Amniotic epithelial cell (primary cell): ENCODE measurements at regions not wholly inside any gene's neighbourhood (a gene's known extent, or its start where the extent isn't known, plus 50 kb on each side); places are given as distances from the start of the nearest gene placed in this dataset.

Experiments used
- DNase-seq: peaks from one replicate; pipeline ENCODE4 v3.0.0-alpha.2; 2010; ENCODE audit warnings: low read depth

- DNase-seq: no peak
Measured at GRCh38 chr20:59435518-59435917, 135.1 kb downstream of the EDN3 start.

GRCh38 chr20:59437601-59438031 lies 137.2 kb downstream of the EDN3 start:
- DNase-seq: no peak

GRCh38 chr20:59438201-59438600 lies 137.8 kb downstream of the EDN3 start:
- DNase-seq: no peak

GRCh38 chr20:59439243-59439642 lies 138.8 kb downstream of the EDN3 start:
- DNase-seq: no peak

GRCh38 chr20:59441306-59441705 lies 140.9 kb downstream of the EDN3 start:
- no peak for DNase-seq

GRCh38 chr20:59441860-59442810 lies 141.7 kb downstream of the EDN3 start:
- DNase-seq: no peak

- no peak for DNase-seq
Measured at GRCh38 chr20:59443550-59443949, 143.1 kb downstream of the EDN3 start.

- DNase-seq: no peak
Measured at GRCh38 chr20:59446376-59446775, 146.0 kb downstream of the EDN3 start.

- no peak for DNase-seq
Measured at GRCh38 chr20:59448196-59448595, 147.8 kb downstream of the EDN3 start.

- DNase-seq: no peak
Measured at GRCh38 chr20:59448851-59449444, 148.5 kb downstream of the EDN3 start.

GRCh38 chr20:59451066-59451630 lies 150.7 kb downstream of the EDN3 start:
- DNase-seq: no peak

GRCh38 chr20:59451641-59452040 lies 151.2 kb downstream of the EDN3 start:
- no peak for DNase-seq

GRCh38 chr20:59452856-59453255 lies 151.5 kb upstream of the PHACTR3 start:
- DNase-seq: no peak

- no peak for DNase-seq
Measured at GRCh38 chr20:59453759-59454560, 150.4 kb upstream of the PHACTR3 start.

GRCh38 chr20:59455402-59456341 lies 148.7 kb upstream of the PHACTR3 start:
- no peak for DNase-seq

GRCh38 chr20:59456342-59457279 lies 147.7 kb upstream of the PHACTR3 start:
- no peak for DNase-seq

- DNase-seq: no peak
Measured at GRCh38 chr20:59458645-59459044, 145.7 kb upstream of the PHACTR3 start.

- DNase-seq: no peak
Measured at GRCh38 chr20:59459586-59459985, 144.8 kb upstream of the PHACTR3 start.

GRCh38 chr20:59460352-59460751 lies 144.0 kb upstream of the PHACTR3 start:
- no peak for DNase-seq

- no peak for DNase-seq
Measured at GRCh38 chr20:59461526-59461925, 142.8 kb upstream of the PHACTR3 start.
